Muscle of leg (tissue), 3 donors: ENCODE measurements at regions not wholly inside any gene's neighbourhood (a gene's known extent, or its start where the extent isn't known, plus 50 kb on each side); places are given as distances from the start of the nearest gene placed in this dataset.

Experiments
- DNase-seq: peaks from one replicate; pipeline ENCODE4 v3.0.0; 2013
- H3K27ac ChIP-seq: one replicate; pipeline ENCODE4 v1.5.1; 2013; ENCODE audit warnings: mild to moderate bottlenecking, low read length, control low read depth
- H3K27me3 ChIP-seq: one replicate; pipeline ENCODE4 v1.6.1; 2013; ENCODE audit warnings: low read length; ENCODE audit not compliant: control insufficient read depth, insufficient read depth
- H3K36me3 ChIP-seq: one replicate; pipeline ENCODE4 v1.6.1; 2013; ENCODE audit warnings: low read length; ENCODE audit not compliant: control insufficient read depth, insufficient read depth
- H3K4me1 ChIP-seq: one replicate; pipeline ENCODE4 v1.6.1; 2013; ENCODE audit warnings: low read length; ENCODE audit not compliant: control insufficient read depth, insufficient read depth
- H3K4me3 ChIP-seq: one replicate; pipeline ENCODE4 v1.5.1; 2013; ENCODE audit warnings: low read length, control low read depth
- H3K9me3 ChIP-seq: replicated peaks from 2 replicates; pipeline ENCODE4 v1.6.1; 2013; ENCODE audit warnings: low read depth, low read length; ENCODE audit not compliant: control insufficient read depth
- WGBS: methylation state at CpG from one replicate; pipeline ENCODE4 v1.1.5; 2013; ENCODE audit warnings: missing lambda C conversion rate; ENCODE audit not compliant: insufficient coverage; 5-methylcytosine and 5-hydroxymethylcytosine counted together

- peak; percentile 62 for DNase-seq
- Histone ChIP-seq H3K36me3 (no peaks in the 10 kb centered on the region), H3K4me3 (no peak overlapping the region), H3K27me3 (no peaks in the 10 kb centered on the region), H3K4me1 (no peaks in the 10 kb centered on the region), H3K9me3 (no peaks in the 10 kb centered on the region), H3K27ac (no peak overlapping the region)
- WGBS: 38% methylated on average over 3 of the region's 8 CpGs
Measured at GRCh38 chr2:66929632-66930338, 467.3 kb upstream of the ETAA1 start.

GRCh38 chr2:66930339-66931220, 466.6 kb upstream of the ETAA1 start:
- 88% methylated on average over 1 of the region's 3 CpGs for WGBS
- Histone ChIP-seq H3K27me3 (no peaks in the 10 kb centered on the region), H3K27ac (no peak overlapping the region), H3K36me3 (no peaks in the 10 kb centered on the region), H3K9me3 (no peaks in the 10 kb centered on the region), H3K4me3 (no peak overlapping the region), H3K4me1 (no peaks in the 10 kb centered on the region)
- DNase-seq: no peak

- no peak overlapping the region for H3K27ac ChIP-seq
- H3K27me3 ChIP-seq: no peaks in the 10 kb centered on the region
- WGBS: no CpG with 5 or more reads among the region's 1 CpG
- no peaks in the 10 kb centered on the region for H3K36me3 ChIP-seq
- H3K4me3 ChIP-seq: no peak overlapping the region
- H3K4me1 ChIP-seq: no peaks in the 10 kb centered on the region
- no peak for DNase-seq
- no peaks in the 10 kb centered on the region for H3K9me3 ChIP-seq
Measured at GRCh38 chr2:66938471-66938967, 458.6 kb upstream of the ETAA1 start.

GRCh38 chr2:66940080-66940479, 457.1 kb upstream of the ETAA1 start:
- H3K36me3 ChIP-seq: no peaks in the 10 kb centered on the region
- no peak overlapping the region for H3K4me3 ChIP-seq
- no peaks in the 10 kb centered on the region for H3K9me3 ChIP-seq
- no peak for DNase-seq
- no CpG with 5 or more reads among the region's 1 CpG for WGBS
- H3K27me3 ChIP-seq: no peaks in the 10 kb centered on the region
- no peaks in the 10 kb centered on the region for H3K4me1 ChIP-seq
- H3K27ac ChIP-seq: no peak overlapping the region

- Histone ChIP-seq H3K4me3 (no peak overlapping the region), H3K9me3 (no peaks in the 10 kb centered on the region), H3K27me3 (no peaks in the 10 kb centered on the region), H3K27ac (no peak overlapping the region), H3K36me3 (no peaks in the 10 kb centered on the region), H3K4me1 (no peaks in the 10 kb centered on the region)
- no CpG with 5 or more reads among the region's 3 CpGs for WGBS
- no peak for DNase-seq
Measured at GRCh38 chr2:66948234-66948633, 448.9 kb upstream of the ETAA1 start.

- no peaks in the 10 kb centered on the region for H3K27me3 ChIP-seq
- H3K4me1 ChIP-seq: no peaks in the 10 kb centered on the region
- no peak overlapping the region for H3K4me3 ChIP-seq
- no CpG with 5 or more reads among the region's 3 CpGs for WGBS
- H3K9me3 ChIP-seq: no peaks in the 10 kb centered on the region
- no peaks in the 10 kb centered on the region for H3K36me3 ChIP-seq
- DNase-seq: no peak
- H3K27ac ChIP-seq: no peak overlapping the region
Measured at GRCh38 chr2:66957198-66957597, 439.9 kb upstream of the ETAA1 start.

GRCh38 chr2:66957677-66958076, 439.5 kb upstream of the ETAA1 start:
- no peaks in the 10 kb centered on the region for H3K4me1 ChIP-seq
- no CpG with 5 or more reads among the region's 4 CpGs for WGBS
- H3K27ac ChIP-seq: no peak overlapping the region
- no peaks in the 10 kb centered on the region for H3K9me3 ChIP-seq
- no peaks in the 10 kb centered on the region for H3K27me3 ChIP-seq
- H3K36me3 ChIP-seq: no peaks in the 10 kb centered on the region
- DNase-seq: no peak
- no peak overlapping the region for H3K4me3 ChIP-seq

- no peaks in the 10 kb centered on the region for H3K4me1 ChIP-seq
- no peak for DNase-seq
- 94% methylated on average over 3 of the region's 7 CpGs for whole genome bisulfite sequencing
Measured at GRCh38 chr2:66960161-66960560, 437.0 kb upstream of the ETAA1 start.

GRCh38 chr2:66962716-66963115, 434.4 kb upstream of the ETAA1 start:
- Histone ChIP-seq H3K27ac (no peak overlapping the region), H3K27me3 (no peaks in the 10 kb centered on the region), H3K4me3 (no peak overlapping the region), H3K9me3 (no peaks in the 10 kb centered on the region), H3K4me1 (no peaks in the 10 kb centered on the region), H3K36me3 (no peaks in the 10 kb centered on the region)
- WGBS: 17% methylated on average over 1 of the region's 3 CpGs
- peak; percentile 13 for DNase-seq

More at GRCh38 chr2:66960161-66960560, 437.0 kb upstream of the ETAA1 start:
- H3K9me3 ChIP-seq: no peaks in the 10 kb centered on the region
- H3K27me3 ChIP-seq: no peaks in the 10 kb centered on the region
- no peak overlapping the region for H3K27ac ChIP-seq
- no peaks in the 10 kb centered on the region for H3K36me3 ChIP-seq
- no peak overlapping the region for H3K4me3 ChIP-seq

GRCh38 chr2:66966631-66967030, 430.5 kb upstream of the ETAA1 start:
- no peaks in the 10 kb centered on the region for H3K27me3 ChIP-seq
- 71% methylated on average over 2 of the region's 3 CpGs for WGBS
- H3K9me3 ChIP-seq: no peaks in the 10 kb centered on the region
- H3K36me3 ChIP-seq: no peaks in the 10 kb centered on the region
- H3K4me1 ChIP-seq: no peaks in the 10 kb centered on the region
- H3K4me3 ChIP-seq: no peak overlapping the region
- H3K27ac ChIP-seq: no peak overlapping the region
- no peak for DNase-seq
